Epithelial cell of proximal tubule (primary cell): ENCODE measurements at regions not wholly inside any gene's neighbourhood (a gene's known extent, or its start where the extent isn't known, plus 50 kb on each side); places are given as distances from the start of the nearest gene placed in this dataset.

Experiments used
- DNase-seq: peaks from one replicate; pipeline ENCODE4 v3.0.0-alpha.2; 2011; ENCODE audit warnings: low read depth
- H3K4me3 ChIP-seq: 2 replicates; pipeline ENCODE4 v1.5.1; 2011; ENCODE audit warnings: low read depth, mild to moderate bottlenecking, low read length
- CTCF ChIP-seq: conservative IDR thresholded peaks from 2 replicates; pipeline ENCODE4 v1.5.1; 2012; ENCODE audit warnings: low read depth, mild to moderate bottlenecking, low read length

- no peak for DNase-seq
- H3K4me3 ChIP-seq, result no peak overlapping the region
- TF ChIP-seq CTCF, result no peak
Measured at GRCh38 chr7:12862146-12862545, 174.7 kb downstream of the ARL4A start.

GRCh38 chr7:12864470-12865046 is 177.1 kb downstream of the ARL4A start:
- no peak for DNase-seq
- TF ChIP-seq CTCF, result no peak
- no peak overlapping the region for H3K4me3 ChIP-seq

- H3K4me3 ChIP-seq, result no peak overlapping the region
- TF ChIP-seq CTCF, result no peak
- no peak for DNase-seq
Measured at GRCh38 chr7:12865593-12865992, 178.2 kb downstream of the ARL4A start.

GRCh38 chr7:12866207-12866606 is 178.8 kb downstream of the ARL4A start:
- DNase-seq, result no peak
- no peak overlapping the region for H3K4me3 ChIP-seq
- no peak for TF ChIP-seq CTCF

- no peak for DNase-seq
- no peak for TF ChIP-seq CTCF
- no peak overlapping the region for H3K4me3 ChIP-seq
Measured at GRCh38 chr7:12868027-12868426, 180.6 kb downstream of the ARL4A start.

- H3K4me3 ChIP-seq, result no peak overlapping the region
- no peak for TF ChIP-seq CTCF
- no peak for DNase-seq
Measured at GRCh38 chr7:12870219-12870618, 182.8 kb downstream of the ARL4A start.

- TF ChIP-seq CTCF, result no peak
- H3K4me3 ChIP-seq, result no peak overlapping the region
- DNase-seq, result no peak
Measured at GRCh38 chr7:12872487-12872886, 185.1 kb downstream of the ARL4A start.
